ENCODE measurements at regions not wholly inside any gene's neighbourhood (a gene's known extent, or its start where the extent isn't known, plus 50 kb on each side); places are given as distances from the start of the nearest gene placed in this dataset.

DNA sequence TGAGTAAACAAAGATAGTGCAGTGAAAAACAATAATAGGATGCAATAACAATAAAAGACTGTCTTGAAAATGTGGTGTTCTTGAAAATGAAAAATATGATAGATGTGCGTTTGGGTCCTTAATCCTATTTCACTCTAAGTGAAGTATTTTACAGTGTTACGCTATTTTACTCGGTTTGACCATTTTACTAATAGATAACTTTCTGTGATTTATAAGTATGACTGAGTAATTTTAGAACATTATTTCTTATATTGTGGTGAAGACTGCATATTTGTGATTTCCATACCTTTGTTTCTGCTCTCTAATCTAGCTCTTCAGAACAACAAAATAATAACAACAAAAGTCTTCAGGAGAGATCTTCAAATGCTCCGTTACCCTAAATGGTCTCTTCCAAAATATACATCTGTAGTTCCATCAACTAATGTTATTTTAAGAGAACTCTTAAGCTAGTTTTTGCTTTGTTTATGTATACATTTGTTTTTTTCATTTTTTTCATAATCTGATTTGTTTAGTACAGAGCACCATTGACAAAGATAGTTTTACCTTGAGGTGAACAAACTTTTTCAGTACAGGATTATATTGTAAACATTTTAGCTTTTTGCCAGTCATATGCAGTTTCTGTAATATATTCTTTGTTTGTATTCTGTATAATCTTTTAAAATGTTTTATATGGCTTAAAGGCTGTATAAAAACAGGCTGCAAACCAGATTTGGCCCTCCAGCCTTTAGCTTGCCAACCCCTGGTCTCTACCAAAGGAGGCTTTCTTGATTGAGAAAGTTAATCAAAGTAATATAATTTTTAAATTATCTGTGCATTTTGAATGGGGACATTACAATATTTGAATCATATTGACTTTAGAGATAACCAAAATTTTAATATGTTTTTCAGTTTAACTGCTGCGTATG, 1572.7 kb upstream of the PRR20A start:
- no peaks in the 10 kb centered on the region for H3K4me1 ChIP-seq (ENCODE audit: control insufficient read depth in 2 of 3, insufficient read depth in 2 of 3, low read depth in 1 of 3, low read length in 3 of 3)
- no peaks in the 10 kb centered on the region for H3K36me3 ChIP-seq (ENCODE audit: control insufficient read depth in 2 of 3, insufficient read depth in 3 of 3, low read length in 3 of 3)
- no peak overlapping the region for H3K27ac ChIP-seq (ENCODE audit: low read depth in 2 of 2, low read length in 2 of 2)
- no peak for DNase-seq
- TF ChIP-seq, protein P1, sequence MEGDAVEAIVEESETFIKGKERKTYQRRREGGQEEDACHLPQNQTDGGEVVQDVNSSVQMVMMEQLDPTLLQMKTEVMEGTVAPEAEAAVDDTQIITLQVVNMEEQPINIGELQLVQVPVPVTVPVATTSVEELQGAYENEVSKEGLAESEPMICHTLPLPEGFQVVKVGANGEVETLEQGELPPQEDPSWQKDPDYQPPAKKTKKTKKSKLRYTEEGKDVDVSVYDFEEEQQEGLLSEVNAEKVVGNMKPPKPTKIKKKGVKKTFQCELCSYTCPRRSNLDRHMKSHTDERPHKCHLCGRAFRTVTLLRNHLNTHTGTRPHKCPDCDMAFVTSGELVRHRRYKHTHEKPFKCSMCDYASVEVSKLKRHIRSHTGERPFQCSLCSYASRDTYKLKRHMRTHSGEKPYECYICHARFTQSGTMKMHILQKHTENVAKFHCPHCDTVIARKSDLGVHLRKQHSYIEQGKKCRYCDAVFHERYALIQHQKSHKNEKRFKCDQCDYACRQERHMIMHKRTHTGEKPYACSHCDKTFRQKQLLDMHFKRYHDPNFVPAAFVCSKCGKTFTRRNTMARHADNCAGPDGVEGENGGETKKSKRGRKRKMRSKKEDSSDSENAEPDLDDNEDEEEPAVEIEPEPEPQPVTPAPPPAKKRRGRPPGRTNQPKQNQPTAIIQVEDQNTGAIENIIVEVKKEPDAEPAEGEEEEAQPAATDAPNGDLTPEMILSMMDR (IDR thresholded peaks at IDR 0.05; ENCODE audit: borderline replicate concordance, extremely low read depth, insufficient read depth): no peak
- H3K9me3 ChIP-seq (ENCODE audit: control insufficient read depth in 2 of 3, insufficient read depth in 1 of 3, low read length in 3 of 3): no peaks in the 10 kb centered on the region
- no peak overlapping the region for H3K4me3 ChIP-seq (ENCODE audit: low read length in 3 of 3)
- no peak overlapping the region for H3K9ac ChIP-seq (ENCODE audit: low read length in 3 of 3)
- intact Hi-C loops (cut with DNase I): no loop called here
- H3K27me3 ChIP-seq (ENCODE audit: control insufficient read depth, insufficient read depth, low read length): no peaks in the 10 kb centered on the region
- FAIRE-seq: no peak

DNA sequence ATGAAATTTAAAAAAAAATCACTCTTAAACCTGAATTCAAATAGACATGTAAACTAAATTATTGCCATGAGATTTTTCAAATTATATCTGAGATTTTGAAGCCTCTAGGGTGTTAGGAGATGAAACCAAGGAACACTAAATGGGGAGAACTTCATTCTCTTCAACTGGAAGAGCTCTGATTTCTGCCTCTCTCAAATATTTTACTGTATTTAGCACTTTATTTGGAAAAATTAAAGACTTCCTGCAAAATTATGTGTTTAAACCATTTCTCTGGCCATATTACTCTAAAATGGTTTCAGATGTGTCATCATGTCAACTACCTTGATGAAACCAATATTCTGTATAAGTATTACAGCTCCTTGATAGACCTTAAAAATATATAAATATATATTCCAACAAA, 1571.6 kb upstream of the PRR20A start:
- no peaks in the 10 kb centered on the region for H3K36me3 ChIP-seq (ENCODE audit: control insufficient read depth in 2 of 3, insufficient read depth in 3 of 3, low read length in 3 of 3)
- H3K9ac ChIP-seq (ENCODE audit: low read length in 3 of 3): no peak overlapping the region
- no peak for DNase-seq
- H3K9me3 ChIP-seq (ENCODE audit: control insufficient read depth in 2 of 3, insufficient read depth in 1 of 3, low read length in 3 of 3): no peaks in the 10 kb centered on the region
- TF ChIP-seq, protein P1 (IDR thresholded peaks at IDR 0.05; ENCODE audit: borderline replicate concordance, extremely low read depth, insufficient read depth): no peak
- FAIRE-seq: no peak
- H3K27me3 ChIP-seq (ENCODE audit: control insufficient read depth, insufficient read depth, low read length): no peaks in the 10 kb centered on the region
- no peaks in the 10 kb centered on the region for H3K4me1 ChIP-seq (ENCODE audit: control insufficient read depth in 2 of 3, insufficient read depth in 2 of 3, low read depth in 1 of 3, low read length in 3 of 3)
- no peak overlapping the region for H3K4me3 ChIP-seq (ENCODE audit: low read length in 3 of 3)
- no peak overlapping the region for H3K27ac ChIP-seq (ENCODE audit: low read depth in 2 of 2, low read length in 2 of 2)
- intact Hi-C loops (cut with DNase I): no loop called here

DNA sequence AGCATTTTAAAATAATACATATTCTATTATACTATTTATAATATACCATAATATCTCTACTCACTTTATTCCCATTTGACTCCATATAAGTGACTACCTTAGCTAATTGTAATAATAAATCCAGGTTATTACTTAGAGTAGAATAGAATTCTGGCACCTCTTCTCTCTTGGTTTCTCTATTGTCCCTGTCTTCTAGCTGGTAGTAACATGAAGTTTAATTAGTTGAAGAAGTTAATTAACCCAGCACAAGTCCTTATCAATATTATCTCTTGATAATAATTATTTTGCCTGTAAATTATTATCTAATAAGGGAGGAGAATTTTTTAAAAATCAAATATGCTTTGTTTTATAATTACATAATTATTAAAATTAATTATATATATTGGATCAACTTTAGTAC, 1571.2 kb upstream of the PRR20A start:
- TF ChIP-seq, protein P1 (IDR thresholded peaks at IDR 0.05; ENCODE audit: borderline replicate concordance, extremely low read depth, insufficient read depth): no peak
- Histone ChIP-seq H3K4me1 (ENCODE audit: control insufficient read depth in 2 of 3, insufficient read depth in 2 of 3, low read depth in 1 of 3, low read length in 3 of 3) (no peaks in the 10 kb centered on the region), H3K27ac (ENCODE audit: low read depth in 2 of 2, low read length in 2 of 2) (no peak overlapping the region), H3K27me3 (ENCODE audit: control insufficient read depth, insufficient read depth, low read length) (no peaks in the 10 kb centered on the region), H3K4me3 (ENCODE audit: low read length in 3 of 3) (no peak overlapping the region), H3K9ac (ENCODE audit: low read length in 3 of 3) (no peak overlapping the region), H3K36me3 (ENCODE audit: control insufficient read depth in 2 of 3, insufficient read depth in 3 of 3, low read length in 3 of 3) (no peaks in the 10 kb centered on the region), H3K9me3 (ENCODE audit: control insufficient read depth in 2 of 3, insufficient read depth in 1 of 3, low read length in 3 of 3) (no peaks in the 10 kb centered on the region)
- intact Hi-C loops (cut with DNase I): no loop called here
- FAIRE-seq (peak; percentile 59), DNase-seq (no peak)

All from kidney (tissue), 13 donors.